GM21717 (cell line): ENCODE measurements at regions not wholly inside any gene's neighbourhood (a gene's known extent, or its start where the extent isn't known, plus 50 kb on each side); places are given as distances from the start of the nearest gene placed in this dataset.

Source experiments
- ATAC-seq: cut with Tn5 transposase; IDR thresholded peaks from one replicate; pipeline ENCODE4 v1.9.1; 2021; ENCODE audit warnings: mild to moderate bottlenecking, moderate library complexity; ENCODE audit not compliant: unreplicated experiment

GRCh38 chr5:133718457-133718856 lies 106.1 kb upstream of the FSTL4 start:
- no peak for ATAC-seq

GRCh38 chr5:133716532-133717183 lies 104.3 kb upstream of the FSTL4 start:
- ATAC-seq, result no peak

- no peak for ATAC-seq
Measured at GRCh38 chr5:133715616-133716015, 103.3 kb upstream of the FSTL4 start.

GRCh38 chr5:133715216-133715615 lies 102.9 kb upstream of the FSTL4 start:
- no peak for ATAC-seq

GRCh38 chr5:133714161-133714915 lies 102.0 kb upstream of the FSTL4 start:
- ATAC-seq, result no peak

- no peak for ATAC-seq
Measured at GRCh38 chr5:133713751-133714150, 101.4 kb upstream of the FSTL4 start.

GRCh38 chr5:133713209-133713608 lies 100.9 kb upstream of the FSTL4 start:
- no peak for ATAC-seq

- ATAC-seq, result no peak
Measured at GRCh38 chr5:133712562-133712961, 100.2 kb upstream of the FSTL4 start.

GRCh38 chr5:133709209-133709725 lies 96.9 kb upstream of the FSTL4 start:
- no peak for ATAC-seq

GRCh38 chr5:133708331-133708850 lies 96.0 kb upstream of the FSTL4 start:
- no peak for ATAC-seq

- no peak for ATAC-seq
Measured at GRCh38 chr5:133707629-133708028, 95.3 kb upstream of the FSTL4 start.

GRCh38 chr5:133706506-133707430 lies 94.4 kb upstream of the FSTL4 start:
- ATAC-seq, result no peak

- ATAC-seq, result no peak
Measured at GRCh38 chr5:133705331-133705730, 93.0 kb upstream of the FSTL4 start.

GRCh38 chr5:133704411-133704810 lies 92.1 kb upstream of the FSTL4 start:
- no peak for ATAC-seq

- ATAC-seq, result no peak
Measured at GRCh38 chr5:133703935-133704334, 91.6 kb upstream of the FSTL4 start.

- ATAC-seq, result no peak
Measured at GRCh38 chr5:133702791-133703770, 90.7 kb upstream of the FSTL4 start.

- no peak for ATAC-seq
Measured at GRCh38 chr5:133701871-133702270, 89.5 kb upstream of the FSTL4 start.

GRCh38 chr5:133700251-133700650 lies 87.9 kb upstream of the FSTL4 start:
- no peak for ATAC-seq

GRCh38 chr5:133698646-133699526 lies 86.5 kb upstream of the FSTL4 start:
- ATAC-seq, result peak; percentile 62
